DOHH2 (cell line): ENCODE measurements at regions not wholly inside any gene's neighbourhood (a gene's known extent, or its start where the extent isn't known, plus 50 kb on each side); places are given as distances from the start of the nearest gene placed in this dataset.

Experiments
- H3F3A ChIP-seq: fragments of 200-600 bp; sonication (generic), shearing (Covaris generic); 2 replicates; pipeline ENCODE4 v1.6.0; 2016; ENCODE audit warnings: antibody characterized with exemption, mild to moderate bottlenecking; ENCODE audit not compliant: control insufficient read depth, insufficient read depth
- H3K27ac ChIP-seq: fragments of 200-600 bp; sonication (generic); 2 replicates; pipeline ENCODE4 v1.5.1; 2014; ENCODE audit warnings: low read depth, mild to moderate bottlenecking, low read length, moderate library complexity
- H3K27me3 ChIP-seq: fragments of 200-600 bp; sonication (generic); 2 replicates; pipeline ENCODE4 v1.6.1; 2014; ENCODE audit warnings: mild to moderate bottlenecking, low read length, mixed read lengths; ENCODE audit not compliant: control insufficient read depth
- H3K36me3 ChIP-seq: fragments of 200-600 bp; sonication (generic); 2 replicates; pipeline ENCODE4 v1.6.1; 2014; ENCODE audit warnings: mild to moderate bottlenecking, low read length, moderate library complexity, mixed read lengths; ENCODE audit not compliant: control insufficient read depth
- H3K4me1 ChIP-seq: fragments of 200-600 bp; sonication (generic); 2 replicates; pipeline ENCODE4 v1.6.1; 2014; ENCODE audit warnings: mild to moderate bottlenecking, low read length, mixed read lengths; ENCODE audit not compliant: control insufficient read depth
- H3K4me2 ChIP-seq: fragments of 200-600 bp; sonication (generic); 2 replicates; pipeline ENCODE4 v1.6.0; 2014; ENCODE audit warnings: mild to moderate bottlenecking, low read length, moderate library complexity
- H3K4me3 ChIP-seq: fragments of 200-600 bp; sonication (generic); 2 replicates; pipeline ENCODE4 v1.5.1; 2014; ENCODE audit warnings: mild to moderate bottlenecking, low read length, mixed read lengths
- H3K79me2 ChIP-seq: fragments of 200-600 bp; sonication (generic); 2 replicates; pipeline ENCODE4 v1.6.1; 2014; ENCODE audit warnings: mild to moderate bottlenecking, low read length, mixed read lengths; ENCODE audit not compliant: control insufficient read depth
- H3K9me2 ChIP-seq: fragments of 200-600 bp; sonication (generic); replicated peaks from 2 replicates; pipeline ENCODE4 v1.6.1; 2014; ENCODE audit warnings: mild to moderate bottlenecking, low read length, mixed read lengths; ENCODE audit not compliant: control insufficient read depth
- H3K9me3 ChIP-seq: fragments of 200-600 bp; sonication (generic); 2 replicates; pipeline ENCODE4 v1.6.1; 2014; ENCODE audit warnings: antibody characterized with exemption, low read length, mixed read lengths; ENCODE audit not compliant: control insufficient read depth, insufficient read depth
- H4K20me1 ChIP-seq: fragments of 200-600 bp; sonication (generic); 2 replicates; pipeline ENCODE4 v1.6.0; 2014; ENCODE audit warnings: low read depth, mild to moderate bottlenecking, antibody characterized with exemption, low read length, moderate library complexity; ENCODE audit not compliant: control insufficient read depth, insufficient read depth
- CTCF ChIP-seq: fragments of 200-600 bp; sonication (generic); IDR thresholded peaks from one replicate; pipeline ENCODE4 v1.5.1; 2014; ENCODE audit warnings: antibody characterized with exemption, mild to moderate bottlenecking, low read depth, low read length; ENCODE audit not compliant: poor library complexity, severe bottlenecking
- EZH2phosphoT487 ChIP-seq: fragments of 200-600 bp; sonication (generic); IDR thresholded peaks from 2 replicates; pipeline ENCODE4 v1.6.1; 2017; ENCODE audit warnings: borderline replicate concordance, mild to moderate bottlenecking, antibody characterized with exemption, low read length, moderate library complexity, mixed read lengths

- no peaks in the 10 kb centered on the region for H3K9me2 ChIP-seq
- no peaks in the 10 kb centered on the region for H4K20me1 ChIP-seq
- 0 out of 2 replicates have a peak, but pooled peaks cover under 1% of the 10 kb centered on the region for H3K9me3 ChIP-seq
- no peaks in the 10 kb centered on the region for H3F3A ChIP-seq
- H3K4me1 ChIP-seq, result no peaks in the 10 kb centered on the region
- H3K4me2 ChIP-seq, result no peak overlapping the region
- TF ChIP-seq EZH2phosphoT487, result no peak
- H3K27me3 ChIP-seq, result no peaks in the 10 kb centered on the region
- H3K36me3 ChIP-seq, result no peaks in the 10 kb centered on the region
- no peaks in the 10 kb centered on the region for H3K79me2 ChIP-seq
- no peak overlapping the region for H3K4me3 ChIP-seq
- H3K27ac ChIP-seq, result no peak overlapping the region
These were observed 1575.5 kb upstream of the SPRY2 start for GRCh38 chr13:81916461-81916860.

- Histone ChIP-seq H3K27ac (no peak overlapping the region), H3K9me2 (no peaks in the 10 kb centered on the region), H3K27me3 (no peaks in the 10 kb centered on the region), H3K4me2 (no peak overlapping the region), H3F3A (no peaks in the 10 kb centered on the region), H3K9me3 (0 out of 2 replicates have a peak, but pooled peaks cover 3% of the 10 kb centered on the region), H4K20me1 (no peaks in the 10 kb centered on the region), H3K79me2 (no peaks in the 10 kb centered on the region), H3K36me3 (no peaks in the 10 kb centered on the region), H3K4me1 (no peaks in the 10 kb centered on the region), H3K4me3 (no peak overlapping the region)
- TF ChIP-seq EZH2phosphoT487 (no peak), CTCF (no peak)
These were observed 1567.0 kb upstream of the SPRY2 start for GRCh38 chr13:81907787-81908372.

GRCh38 chr13:81888855-81889254 lies 1547.9 kb upstream of the SPRY2 start:
- Histone ChIP-seq H3F3A (no peaks in the 10 kb centered on the region), H3K27ac (no peak overlapping the region), H4K20me1 (no peaks in the 10 kb centered on the region), H3K27me3 (no peaks in the 10 kb centered on the region), H3K79me2 (no peaks in the 10 kb centered on the region), H3K4me2 (no peak overlapping the region), H3K9me3 (no peaks in the 10 kb centered on the region), H3K4me1 (no peaks in the 10 kb centered on the region), H3K9me2 (no peaks in the 10 kb centered on the region), H3K4me3 (no peak overlapping the region), H3K36me3 (no peaks in the 10 kb centered on the region)
- TF ChIP-seq EZH2phosphoT487 (no peak), CTCF (no peak)

DNA sequence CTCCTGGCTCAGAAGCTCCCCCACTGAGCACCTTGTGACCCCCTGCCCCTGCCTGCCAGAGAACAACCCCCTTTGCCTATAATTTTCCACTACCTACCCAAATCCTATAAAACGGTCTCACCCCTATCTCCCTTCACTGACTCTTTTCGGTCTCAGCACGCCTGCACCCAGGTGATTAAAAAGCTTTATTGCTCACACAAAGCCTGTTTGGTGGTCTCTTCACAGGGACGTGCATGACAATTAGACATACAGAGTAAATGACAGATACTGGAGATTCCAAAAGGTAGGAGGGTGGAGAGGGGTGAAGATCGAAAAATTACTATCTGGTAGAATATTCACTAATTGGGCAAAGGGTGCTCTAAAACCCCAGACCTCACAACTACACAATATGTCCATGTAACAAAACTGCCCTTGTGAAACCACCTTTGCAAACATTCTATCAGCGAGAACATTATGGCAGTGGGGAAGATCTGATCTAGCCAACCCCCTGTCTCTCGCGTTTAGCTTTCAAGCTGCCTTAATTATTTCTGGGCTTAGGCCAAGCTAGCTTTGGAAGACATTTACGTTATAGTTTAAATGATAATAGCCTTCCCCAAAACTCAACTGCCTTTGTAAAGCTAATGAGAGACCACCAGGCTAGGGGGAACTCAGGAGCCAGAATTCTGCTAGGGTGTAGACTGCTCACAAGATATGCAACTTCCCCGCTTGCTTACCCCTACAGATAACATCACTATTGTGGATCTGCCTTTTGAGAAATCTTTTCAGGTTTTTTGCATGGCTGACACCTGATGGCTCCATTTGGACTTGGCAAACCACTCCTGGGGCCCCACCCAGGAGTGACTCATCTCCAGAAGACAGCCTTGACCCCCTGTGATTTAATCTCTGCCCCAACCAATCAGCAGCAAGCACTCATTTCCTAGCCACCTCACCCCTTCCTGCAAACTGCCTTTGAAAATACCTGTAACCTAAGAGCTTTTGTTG lies 1534.0 kb upstream of the SPRY2 start:
- H3K27me3 ChIP-seq, result no peaks in the 10 kb centered on the region
- no peaks in the 10 kb centered on the region for H3K4me1 ChIP-seq
- H3K36me3 ChIP-seq, result no peaks in the 10 kb centered on the region
- no peaks in the 10 kb centered on the region for H3K9me3 ChIP-seq
- H4K20me1 ChIP-seq, result no peaks in the 10 kb centered on the region
- no peak overlapping the region for H3K27ac ChIP-seq
- no peaks in the 10 kb centered on the region for H3K79me2 ChIP-seq
- no peak overlapping the region for H3K4me2 ChIP-seq
- H3K4me3 ChIP-seq, result no peak overlapping the region
- no peaks in the 10 kb centered on the region for H3K9me2 ChIP-seq
- TF ChIP-seq EZH2phosphoT487, result no peak
- no peak for TF ChIP-seq CTCF
- H3F3A ChIP-seq, result no peaks in the 10 kb centered on the region
